ENCODE measurements at regions not wholly inside any gene's neighbourhood (a gene's known extent, or its start where the extent isn't known, plus 50 kb on each side); places are given as distances from the start of the nearest gene placed in this dataset.

DNA sequence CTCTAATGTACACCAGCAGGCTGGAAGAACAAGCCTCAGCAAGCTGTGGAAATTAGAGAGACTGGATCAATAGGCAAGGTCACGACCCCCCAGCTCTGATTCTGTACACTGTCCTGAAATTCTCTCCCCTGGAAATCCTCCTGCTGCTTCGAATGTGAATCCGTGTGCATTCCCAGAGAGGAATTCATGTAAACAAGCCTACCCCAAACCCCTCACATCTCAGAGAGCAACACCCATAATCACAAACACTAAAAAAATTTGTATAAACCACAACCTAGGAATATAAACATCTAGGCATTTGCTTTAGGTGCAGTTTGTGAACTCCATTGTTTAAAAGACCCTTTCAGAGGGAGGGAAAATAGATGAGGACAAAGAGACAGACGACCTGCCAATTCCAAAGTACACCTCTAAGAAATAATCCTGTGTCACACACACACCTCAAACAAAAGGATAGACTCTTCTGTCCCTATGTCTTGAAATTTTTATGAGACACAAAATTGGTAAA lies 325.2 kb downstream of the WDR72 start:
- Mint-ChIP-seq H3K36me3 (no peaks in the 10 kb centered on the region), H3K27me3 (peaks cover 2% of the 10 kb centered on the region), H3K4me3 (no peak overlapping the region), H3K4me1 (no peaks in the 10 kb centered on the region), H3K9me3 (peaks cover 0 to 3% (median 0%) of the 10 kb centered on the region in 3 donors), H3K27ac (peak overlapping the region in 1 of 3 donors; percentile 16)

DNA sequence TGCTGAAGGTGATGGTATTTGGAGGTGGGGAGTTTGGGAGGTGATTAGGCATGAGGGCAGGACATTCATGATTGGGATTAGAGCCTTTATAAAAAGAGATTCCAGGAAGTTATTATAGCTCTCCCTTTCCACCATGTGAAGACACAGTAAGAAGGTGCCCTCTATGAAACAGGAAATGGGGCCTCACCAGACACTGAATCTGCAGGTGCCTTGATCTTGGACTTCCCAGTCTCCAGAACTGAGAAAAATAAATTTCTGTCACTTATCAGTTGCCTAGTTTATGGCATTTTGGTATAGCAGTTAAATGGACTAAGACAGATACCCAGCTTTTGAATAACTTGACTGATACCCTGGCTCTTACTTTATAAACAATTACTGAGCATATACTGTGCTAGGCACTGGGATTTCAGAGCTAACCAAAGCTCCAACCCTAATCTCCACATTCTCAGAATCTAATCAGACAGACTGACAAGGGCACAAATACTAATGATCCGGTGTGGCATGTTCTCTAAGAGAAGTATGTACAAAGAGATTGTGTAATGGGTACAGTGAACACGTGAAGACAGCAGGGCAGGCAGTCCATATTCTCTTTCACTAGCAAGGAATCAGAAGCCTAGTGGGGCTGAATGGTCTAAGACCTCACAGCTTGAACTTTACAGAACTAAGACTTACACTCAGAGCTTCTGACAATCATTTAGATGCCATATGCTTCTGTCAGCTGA lies 343.1 kb downstream of the WDR72 start:
- no peak overlapping the region for H3K27ac Mint-ChIP-seq
- H3K4me1 Mint-ChIP-seq = no peaks in the 10 kb centered on the region
- H3K9me3 Mint-ChIP-seq = peaks cover 0 to 2% (median 0%) of the 10 kb centered on the region in 3 donors
- no peaks in the 10 kb centered on the region for H3K36me3 Mint-ChIP-seq
- no peaks in the 10 kb centered on the region for H3K27me3 Mint-ChIP-seq
- no peak overlapping the region for H3K4me3 Mint-ChIP-seq

DNA sequence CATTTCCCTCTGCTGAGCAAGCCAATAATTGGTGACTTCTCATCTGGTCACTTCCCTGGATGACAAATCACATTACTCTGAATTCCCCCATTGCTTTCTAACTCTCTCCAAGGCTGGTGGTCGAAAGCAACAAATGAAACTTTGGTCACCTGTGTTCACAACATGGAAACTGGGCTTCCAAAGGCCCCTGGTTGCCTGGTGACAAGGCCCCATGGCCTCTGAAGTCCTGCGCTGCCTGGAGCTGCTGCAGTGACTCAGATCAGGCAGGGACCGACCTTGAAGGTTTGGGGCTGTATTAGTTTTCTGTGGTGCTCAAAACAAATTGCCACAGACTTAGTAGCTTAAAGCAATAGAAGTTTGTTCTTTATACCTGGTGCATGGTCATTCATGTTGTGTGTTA lies 345.3 kb downstream of the WDR72 start:
- H3K36me3 Mint-ChIP-seq = no peaks in the 10 kb centered on the region
- no peaks in the 10 kb centered on the region for H3K4me1 Mint-ChIP-seq
- no peak overlapping the region for H3K27ac Mint-ChIP-seq
- no peaks in the 10 kb centered on the region for H3K27me3 Mint-ChIP-seq
- H3K4me3 Mint-ChIP-seq = no peak overlapping the region
- H3K9me3 Mint-ChIP-seq = peaks cover 0 to 5% (median 0%) of the 10 kb centered on the region in 3 donors

DNA sequence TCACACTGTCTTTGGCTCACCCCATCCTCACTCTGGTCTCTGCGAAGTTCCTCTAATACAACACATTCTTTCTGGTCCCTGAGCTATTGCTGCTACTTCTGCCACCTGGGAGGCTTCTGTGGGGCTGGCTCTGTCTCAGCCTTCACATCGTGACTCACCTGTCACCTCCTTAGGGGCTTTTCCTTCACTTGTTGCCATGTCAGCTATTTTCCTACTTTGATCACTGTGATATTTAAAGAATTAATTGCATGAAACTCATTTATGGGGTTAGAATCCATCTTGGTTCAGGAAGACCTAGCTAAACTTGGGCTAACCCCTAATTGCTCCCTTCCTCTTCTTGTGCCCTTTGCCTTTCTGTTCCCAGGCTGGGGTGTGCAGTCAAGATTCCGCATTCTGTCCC lies 346.9 kb downstream of the WDR72 start:
- Mint-ChIP-seq H3K4me3 (no peak overlapping the region), H3K9me3 (peaks cover 0 to 3% (median 0%) of the 10 kb centered on the region in 3 donors), H3K27ac (no peak overlapping the region), H3K36me3 (no peaks in the 10 kb centered on the region), H3K4me1 (no peaks in the 10 kb centered on the region), H3K27me3 (no peaks in the 10 kb centered on the region)

DNA sequence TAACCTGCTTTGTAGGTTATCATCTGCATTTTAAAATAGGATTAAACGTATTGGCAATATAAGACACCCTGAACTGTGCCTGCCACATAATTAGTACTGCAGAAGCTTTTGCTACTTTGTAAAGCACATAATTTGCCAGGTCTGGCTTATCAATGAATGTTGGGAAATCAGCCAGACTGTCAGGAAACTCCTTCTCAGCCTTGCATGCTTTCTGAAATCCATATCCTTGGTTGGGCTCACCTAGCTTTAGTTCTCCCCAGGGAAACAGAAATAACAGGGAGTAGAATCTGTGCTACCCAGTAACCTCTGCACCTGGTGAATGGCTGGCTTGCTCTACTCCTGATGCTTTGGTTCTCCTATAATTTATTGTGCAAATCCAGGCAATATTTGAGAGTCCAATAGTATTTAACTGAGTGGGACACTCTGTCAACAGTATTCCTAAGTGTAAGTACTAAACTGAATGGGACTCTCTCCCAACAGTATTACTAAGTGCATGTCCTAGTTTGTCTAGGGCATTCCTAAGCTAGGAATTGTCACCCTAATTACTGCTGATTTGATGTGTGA lies 354.5 kb downstream of the WDR72 start:
- no peak overlapping the region for H3K4me3 Mint-ChIP-seq
- no peaks in the 10 kb centered on the region for H3K36me3 Mint-ChIP-seq
- H3K4me1 Mint-ChIP-seq = no peaks in the 10 kb centered on the region

DNA sequence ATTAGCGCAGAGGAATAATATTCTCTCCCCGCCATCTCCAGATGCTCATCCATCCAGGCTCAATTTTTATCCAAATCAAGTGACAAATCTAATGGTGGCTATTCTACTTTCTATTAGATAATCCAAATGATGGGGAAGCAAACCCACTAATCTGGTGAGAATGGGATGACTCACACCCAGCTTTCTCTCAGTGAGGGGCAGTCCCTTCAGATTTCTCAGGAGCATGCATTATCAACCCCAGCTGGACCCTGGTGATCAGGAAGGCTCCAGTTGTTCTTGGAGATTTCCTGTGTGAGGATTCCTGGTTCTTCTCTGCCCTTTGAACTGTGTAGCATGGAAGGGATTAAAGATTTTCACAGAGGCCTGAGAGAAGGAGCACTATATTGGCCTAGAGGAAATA lies 358.0 kb downstream of the WDR72 start:
- H3K27me3 Mint-ChIP-seq = no peaks in the 10 kb centered on the region
- H3K4me1 Mint-ChIP-seq = no peaks in the 10 kb centered on the region
- no peaks in the 10 kb centered on the region for H3K9me3 Mint-ChIP-seq
- no peak overlapping the region for H3K4me3 Mint-ChIP-seq
- H3K27ac Mint-ChIP-seq = no peak overlapping the region
- H3K36me3 Mint-ChIP-seq = no peaks in the 10 kb centered on the region

More for the DNA sequence above, 354.5 kb downstream of the WDR72 start:
- H3K27me3 Mint-ChIP-seq = no peaks in the 10 kb centered on the region
- H3K9me3 Mint-ChIP-seq = peaks cover 0 to 2% (median 0%) of the 10 kb centered on the region in 3 donors
- no peak overlapping the region for H3K27ac Mint-ChIP-seq

DNA sequence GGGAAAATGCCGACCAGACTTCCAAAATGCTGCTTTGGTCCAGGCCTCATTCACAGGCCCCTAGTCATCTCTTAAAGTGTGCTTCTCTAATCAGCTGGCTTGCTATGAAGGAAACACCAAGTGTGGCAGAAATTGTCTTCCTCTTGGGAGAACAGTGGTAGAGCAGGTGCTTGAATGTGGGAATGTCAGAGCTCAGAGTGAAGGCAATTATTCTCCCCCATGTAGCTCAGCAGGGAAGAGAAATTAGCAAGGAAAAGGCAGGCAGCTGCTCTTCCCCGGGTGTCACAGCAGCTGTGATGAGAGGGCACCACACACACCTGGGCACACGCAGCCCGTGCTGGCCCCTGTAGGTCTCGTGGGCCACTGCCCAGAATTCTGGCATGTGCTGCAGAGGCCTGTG lies 358.5 kb downstream of the WDR72 start:
- H3K27me3 Mint-ChIP-seq = no peaks in the 10 kb centered on the region
- H3K4me1 Mint-ChIP-seq = no peaks in the 10 kb centered on the region
- no peaks in the 10 kb centered on the region for H3K36me3 Mint-ChIP-seq
- no peak overlapping the region for H3K4me3 Mint-ChIP-seq
- no peaks in the 10 kb centered on the region for H3K9me3 Mint-ChIP-seq
- no peak overlapping the region for H3K27ac Mint-ChIP-seq

DNA sequence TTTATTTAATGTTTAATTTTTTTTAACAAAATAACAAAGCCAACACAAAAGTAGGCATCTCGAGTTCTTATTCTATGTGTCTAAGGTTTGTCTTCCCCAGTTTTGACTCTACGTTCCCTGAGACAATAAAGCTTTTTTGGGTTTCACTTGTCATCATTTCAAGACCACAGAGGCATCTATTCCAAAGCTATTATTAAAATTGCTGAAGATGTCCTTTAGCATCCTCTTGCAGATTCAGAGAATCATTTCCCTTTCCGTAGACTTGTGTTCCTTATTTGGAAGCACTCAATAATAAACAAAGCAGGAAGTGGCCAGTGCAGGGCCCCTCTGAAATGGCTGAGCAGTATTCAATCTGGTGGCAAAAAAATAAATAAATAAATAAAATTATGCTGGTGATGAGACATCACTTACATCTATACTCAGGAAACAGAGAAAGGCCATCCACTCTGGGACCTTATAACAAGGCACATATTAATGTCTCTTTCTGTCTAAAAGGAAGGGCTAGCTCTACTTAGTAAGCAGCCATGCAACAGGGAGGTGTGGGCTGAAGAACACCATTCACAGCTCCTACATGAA lies 362.3 kb downstream of the WDR72 start:
- Mint-ChIP-seq H3K36me3 (no peaks in the 10 kb centered on the region), H3K4me1 (no peaks in the 10 kb centered on the region), H3K27me3 (no peaks in the 10 kb centered on the region), H3K9me3 (no peaks in the 10 kb centered on the region), H3K27ac (no peak overlapping the region), H3K4me3 (no peak overlapping the region)

DNA sequence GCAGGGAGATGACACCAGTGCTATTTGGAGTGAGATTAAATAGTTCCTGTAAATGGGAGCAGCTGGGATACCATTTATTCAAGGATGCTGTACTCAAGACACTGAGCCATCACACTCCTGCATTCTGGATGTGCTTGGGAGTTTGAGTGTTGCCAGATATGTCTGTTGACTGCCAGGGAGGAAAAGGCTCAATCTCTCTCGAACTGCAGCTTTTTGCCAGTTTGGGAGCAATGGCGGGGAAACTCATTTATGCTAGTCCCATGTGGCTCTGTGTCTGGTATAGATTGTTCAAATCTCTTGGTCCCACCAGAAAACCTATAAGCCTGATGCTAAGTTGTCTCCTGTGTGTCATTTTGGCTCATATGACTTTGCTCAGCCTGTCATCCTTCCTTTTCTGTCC lies 363.6 kb downstream of the WDR72 start:
- no peaks in the 10 kb centered on the region for H3K27me3 Mint-ChIP-seq
- H3K36me3 Mint-ChIP-seq = no peaks in the 10 kb centered on the region
- H3K4me1 Mint-ChIP-seq = no peaks in the 10 kb centered on the region
- no peak overlapping the region for H3K27ac Mint-ChIP-seq
- H3K4me3 Mint-ChIP-seq = no peak overlapping the region
- H3K9me3 Mint-ChIP-seq = no peaks in the 10 kb centered on the region

DNA sequence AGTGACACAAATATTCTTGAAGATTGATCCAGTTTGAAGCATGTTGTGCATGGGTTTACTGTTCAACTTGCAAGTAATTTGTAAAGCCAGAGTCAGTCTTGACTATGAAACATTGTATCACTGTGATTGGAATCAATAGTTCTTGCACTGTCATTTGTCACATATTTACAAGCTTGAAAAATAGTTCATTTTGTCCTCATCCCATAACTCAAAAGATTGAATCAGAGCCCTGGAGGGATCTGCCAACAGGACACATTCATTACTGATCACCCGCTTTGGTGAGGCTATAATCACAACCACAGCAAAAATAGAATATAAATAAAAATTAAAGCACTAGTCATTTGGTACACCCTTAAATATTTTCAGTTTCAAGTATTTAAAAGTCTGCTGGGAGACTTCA lies 368.9 kb downstream of the WDR72 start:
- Mint-ChIP-seq H3K4me1 (no peaks in the 10 kb centered on the region), H3K36me3 (no peaks in the 10 kb centered on the region), H3K9me3 (no peaks in the 10 kb centered on the region), H3K27me3 (no peaks in the 10 kb centered on the region), H3K27ac (no peak overlapping the region), H3K4me3 (no peak overlapping the region)

DNA sequence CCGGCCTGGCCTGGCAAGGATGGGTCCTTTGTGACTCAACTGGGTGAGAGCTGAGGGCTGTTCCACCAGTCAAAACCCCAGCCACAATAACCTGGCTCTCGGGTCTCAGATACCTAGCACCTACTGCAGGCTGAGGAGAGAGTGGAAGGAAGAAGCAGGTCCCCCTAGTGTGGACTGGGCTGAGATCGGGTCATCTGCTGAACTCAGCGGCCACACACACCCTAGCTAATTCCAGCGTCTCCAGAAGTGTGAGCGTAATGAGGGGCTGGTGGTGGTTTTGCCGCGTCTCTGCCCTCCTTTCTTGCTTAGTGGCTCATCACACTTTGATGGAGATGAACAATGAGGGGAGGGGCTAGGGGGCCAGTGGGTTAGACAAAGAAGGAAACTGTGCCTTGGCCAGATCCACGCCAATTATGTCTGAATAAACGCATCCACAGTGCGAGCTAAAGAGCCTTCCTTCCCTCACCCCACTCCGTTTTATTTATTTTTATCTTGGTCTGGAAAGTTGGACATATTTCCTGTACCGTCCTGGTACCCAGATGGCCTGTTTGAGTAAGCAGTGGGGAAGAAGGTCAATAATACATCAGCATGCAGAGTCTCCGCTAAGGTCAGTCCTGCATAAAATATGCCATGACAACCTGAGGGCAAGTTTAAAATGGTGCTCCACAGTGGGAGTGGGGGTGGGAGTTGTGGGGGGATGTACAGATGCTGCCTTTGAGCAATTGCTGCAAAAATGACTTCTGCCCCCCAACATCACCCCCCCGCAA lies 370.0 kb downstream of the WDR72 start:
- Mint-ChIP-seq H3K36me3 (peaks cover under 1% of the 10 kb centered on the region), H3K4me3 (no peak overlapping the region), H3K27ac (no peak overlapping the region), H3K4me1 (no peaks in the 10 kb centered on the region), H3K27me3 (no peaks in the 10 kb centered on the region), H3K9me3 (no peaks in the 10 kb centered on the region)

DNA sequence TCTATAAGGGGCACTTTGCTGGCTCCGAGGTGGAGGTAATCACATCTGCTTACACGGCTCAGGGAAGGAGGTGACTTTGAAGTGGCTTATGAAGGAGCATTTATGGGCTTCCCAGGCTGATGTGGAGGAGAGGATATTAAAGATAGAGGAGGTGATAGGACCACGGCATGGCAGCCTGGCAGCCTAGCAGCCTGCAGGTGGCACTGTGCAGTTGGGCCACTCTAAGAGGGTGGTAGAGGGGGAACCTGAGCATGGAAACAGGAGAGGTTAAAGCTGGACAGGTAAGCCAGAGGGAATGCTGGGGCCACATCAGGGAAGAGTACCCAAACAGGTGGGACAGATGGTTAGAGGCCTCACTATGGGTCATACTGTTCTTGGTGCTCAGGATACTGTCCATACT lies 375.0 kb downstream of the WDR72 start:
- peaks cover 0 to 8% (median 3%) of the 10 kb centered on the region in 3 donors for H3K9me3 Mint-ChIP-seq
- no peaks in the 10 kb centered on the region for H3K27me3 Mint-ChIP-seq
- no peak overlapping the region for H3K4me3 Mint-ChIP-seq
- no peaks in the 10 kb centered on the region for H3K4me1 Mint-ChIP-seq
- no peak overlapping the region for H3K27ac Mint-ChIP-seq
- peaks cover 1% of the 10 kb centered on the region for H3K36me3 Mint-ChIP-seq

DNA sequence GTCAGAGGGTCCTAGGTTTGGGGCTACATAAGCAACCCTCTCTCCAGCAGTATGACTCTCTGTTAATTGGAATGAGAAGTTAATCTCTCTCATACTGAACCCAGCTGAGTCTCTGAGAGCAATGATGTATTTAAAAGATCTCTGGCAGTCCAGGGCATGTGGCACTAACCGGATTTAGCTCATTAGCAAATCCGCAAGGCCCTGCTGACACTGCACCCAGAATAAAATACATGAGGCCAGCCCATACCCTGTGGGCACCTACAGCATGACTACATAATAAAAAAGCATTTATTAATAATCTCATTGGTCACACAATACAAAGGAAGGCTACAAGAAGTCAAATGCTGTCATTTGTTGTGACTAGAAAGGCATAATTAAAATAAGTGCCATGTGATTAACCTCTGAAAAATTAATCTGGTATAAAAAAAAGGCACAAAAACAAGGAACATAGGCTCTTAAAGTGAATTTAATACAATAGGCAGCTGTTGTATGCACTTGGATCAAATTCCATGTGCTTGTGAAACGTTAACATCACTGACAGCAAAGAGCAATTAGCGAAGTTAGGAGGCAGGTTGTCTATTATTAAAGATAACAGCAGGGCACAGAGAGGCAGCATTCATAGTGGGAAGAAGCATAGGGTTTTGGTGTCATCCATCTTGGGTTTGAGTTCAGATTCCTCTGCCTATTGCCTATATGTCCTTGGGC lies 381.2 kb downstream of the WDR72 start:
- peaks cover 0 to 10% (median 6%) of the 10 kb centered on the region in 3 donors for H3K9me3 Mint-ChIP-seq
- H3K36me3 Mint-ChIP-seq = no peaks in the 10 kb centered on the region
- no peak overlapping the region for H3K4me3 Mint-ChIP-seq
- no peak overlapping the region for H3K27ac Mint-ChIP-seq
- no peaks in the 10 kb centered on the region for H3K27me3 Mint-ChIP-seq
- H3K4me1 Mint-ChIP-seq = no peaks in the 10 kb centered on the region

DNA sequence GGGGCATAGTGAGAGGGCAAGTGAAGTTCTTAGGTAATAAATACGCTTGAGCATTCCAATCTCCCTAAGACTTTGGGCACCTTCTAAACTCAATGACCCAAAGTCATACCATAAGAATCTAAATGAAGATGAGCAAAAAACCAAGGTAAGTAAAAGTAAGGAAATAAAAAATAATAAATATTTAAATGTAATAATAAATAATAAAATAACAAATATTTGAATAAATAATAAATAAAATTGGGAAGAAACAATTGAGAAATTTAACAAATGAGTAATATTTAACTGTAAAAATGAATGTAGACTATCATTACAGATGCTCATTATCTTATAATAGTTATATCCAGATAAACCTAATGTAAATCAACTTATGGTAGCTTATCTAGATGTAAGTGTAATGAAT lies 391.7 kb downstream of the WDR72 start:
- Mint-ChIP-seq H3K4me3 (no peak overlapping the region), H3K4me1 (no peaks in the 10 kb centered on the region), H3K9me3 (peaks cover 3 to 13% (median 4%) of the 10 kb centered on the region in 3 donors), H3K27ac (no peak overlapping the region), H3K27me3 (no peaks in the 10 kb centered on the region), H3K36me3 (no peaks in the 10 kb centered on the region)

DNA sequence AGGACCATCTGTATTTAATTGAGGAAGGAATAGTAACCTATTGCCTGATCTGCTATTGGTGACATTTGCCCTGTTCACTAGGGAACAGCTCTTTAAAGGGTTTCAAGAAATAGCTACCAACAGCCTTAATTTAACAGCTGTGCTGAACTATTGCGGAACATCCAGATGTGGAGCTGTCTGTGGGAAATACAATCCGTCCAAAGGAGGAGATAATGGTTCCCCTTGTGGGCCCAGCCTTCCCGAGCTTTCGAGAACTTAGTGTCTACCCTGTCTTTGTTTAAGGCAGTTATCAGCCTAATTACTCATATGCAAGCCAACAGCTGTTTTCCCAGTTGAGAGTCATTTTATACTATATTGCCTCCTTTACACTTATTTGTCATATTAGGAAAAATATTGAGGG lies 398.6 kb downstream of the WDR72 start:
- Mint-ChIP-seq H3K27ac (no peak overlapping the region), H3K36me3 (no peaks in the 10 kb centered on the region), H3K9me3 (peaks cover 0 to 3% (median 0%) of the 10 kb centered on the region in 3 donors), H3K4me1 (no peaks in the 10 kb centered on the region), H3K4me3 (no peak overlapping the region), H3K27me3 (peaks cover 6% of the 10 kb centered on the region)
